H9 (cell line): ENCODE measurements at regions not wholly inside any gene's neighbourhood (a gene's known extent, or its start where the extent isn't known, plus 50 kb on each side); places are given as distances from the start of the nearest gene placed in this dataset.

Source experiments
- DNase-seq: peaks from one replicate; pipeline ENCODE4 v3.0.0-alpha.2; 2017
- H2AFZ ChIP-seq: one replicate; pipeline ENCODE4 v1.6.1; 2013; ENCODE audit warnings: mild to moderate bottlenecking, low read length, control low read depth, moderate library complexity
- H2AK5ac ChIP-seq: 2 replicates; pipeline ENCODE4 v1.6.1; 2013; ENCODE audit warnings: low read length, control low read depth, mixed read lengths; ENCODE audit not compliant: insufficient read length
- H2BK120ac ChIP-seq: one replicate; pipeline ENCODE4 v1.6.1; 2013; ENCODE audit warnings: low read depth, mild to moderate bottlenecking, low read length, control low read depth, inconsistent platforms; ENCODE audit not compliant: poor library complexity, severe bottlenecking
- H2BK12ac ChIP-seq: 2 replicates; pipeline ENCODE4 v1.6.1; 2013; ENCODE audit warnings: low read length, control low read depth, mixed read lengths, low read depth; ENCODE audit not compliant: insufficient read length
- H2BK15ac ChIP-seq: 2 replicates; pipeline ENCODE4 v1.6.1; 2013; ENCODE audit warnings: low read depth, low read length, control low read depth
- H2BK20ac ChIP-seq: one replicate; pipeline ENCODE4 v1.6.1; 2013; ENCODE audit warnings: low read depth, mild to moderate bottlenecking, low read length, control low read depth, inconsistent platforms; ENCODE audit not compliant: poor library complexity, severe bottlenecking
- H2BK5ac ChIP-seq: 2 replicates; pipeline ENCODE4 v1.6.1; 2013; ENCODE audit warnings: low read length, control low read depth, mixed read lengths; ENCODE audit not compliant: insufficient read length
- H3K14ac ChIP-seq: 2 replicates; pipeline ENCODE4 v1.6.1; 2013; ENCODE audit warnings: low read length, control low read depth; ENCODE audit not compliant: insufficient read depth
- H3K18ac ChIP-seq: 2 replicates; pipeline ENCODE4 v1.6.1; 2013; ENCODE audit warnings: low read depth, mild to moderate bottlenecking, mixed read lengths, low read length, control low read depth; ENCODE audit not compliant: insufficient read length
- H3K23ac ChIP-seq: 2 replicates; pipeline ENCODE4 v1.6.1; 2013; ENCODE audit warnings: low read length, control low read depth, mixed read lengths, low read depth; ENCODE audit not compliant: insufficient read length
- H3K23me2 ChIP-seq: 2 replicates; pipeline ENCODE4 v1.6.1; 2013; ENCODE audit warnings: low read depth, mild to moderate bottlenecking, mixed read lengths, low read length, control low read depth; ENCODE audit not compliant: insufficient read length, poor library complexity, severe bottlenecking
- H3K27ac ChIP-seq: 2 replicates; pipeline ENCODE4 v1.5.1; 2013; ENCODE audit warnings: low read length, control low read depth, mixed read lengths, low read depth; ENCODE audit not compliant: insufficient read length
- H3K27me3 ChIP-seq: 2 replicates; pipeline ENCODE4 v1.6.1; 2013; ENCODE audit warnings: low read length, control low read depth, inconsistent platforms; ENCODE audit not compliant: insufficient read depth
- H3K4ac ChIP-seq: 2 replicates; pipeline ENCODE4 v1.6.1; 2013; ENCODE audit warnings: low read depth, mild to moderate bottlenecking, control low read depth, inconsistent platforms, low read length, moderate library complexity
- H3K4me1 ChIP-seq: 2 replicates; pipeline ENCODE4 v1.6.1; 2013; ENCODE audit warnings: low read length, control low read depth, inconsistent platforms; ENCODE audit not compliant: insufficient read depth
- H3K4me2 ChIP-seq: 2 replicates; pipeline ENCODE4 v1.6.1; 2013; ENCODE audit warnings: low read length, control low read depth, mixed read lengths; ENCODE audit not compliant: insufficient read length, insufficient read depth
- H3K56ac ChIP-seq: 2 replicates; pipeline ENCODE4 v1.6.1; 2013; ENCODE audit warnings: low read depth, mild to moderate bottlenecking, mixed read lengths, low read length, control low read depth; ENCODE audit not compliant: insufficient read length
- H3K79me1 ChIP-seq: 2 replicates; pipeline ENCODE4 v1.6.1; 2013; ENCODE audit warnings: low read depth, mild to moderate bottlenecking, moderate library complexity, low read length, control low read depth, inconsistent platforms; ENCODE audit not compliant: insufficient read depth, poor library complexity, severe bottlenecking
- H3K79me2 ChIP-seq: 2 replicates; pipeline ENCODE4 v1.6.1; 2013; ENCODE audit warnings: low read length, control low read depth, inconsistent platforms; ENCODE audit not compliant: insufficient read depth
- H3K9ac ChIP-seq: 2 replicates; pipeline ENCODE4 v1.6.1; 2013; ENCODE audit warnings: low read length, control low read depth, mixed read lengths; ENCODE audit not compliant: insufficient read length; ENCODE audit errors: extremely low read depth
- H3K9me3 ChIP-seq: one replicate; pipeline ENCODE4 v1.6.1; 2013; ENCODE audit warnings: low read depth, low read length, inconsistent platforms; ENCODE audit not compliant: control insufficient read depth
- H3T11ph ChIP-seq: one replicate; pipeline ENCODE4 v1.6.1; 2013; ENCODE audit warnings: mild to moderate bottlenecking, low read length, control low read depth, inconsistent platforms
- H4K20me1 ChIP-seq: one replicate; pipeline ENCODE4 v1.6.1; 2013; ENCODE audit not compliant: control insufficient read depth, insufficient read length, insufficient read depth
- H4K5ac ChIP-seq: 2 replicates; pipeline ENCODE4 v1.6.1; 2013; ENCODE audit warnings: low read depth, mild to moderate bottlenecking, mixed read lengths, low read length, control low read depth; ENCODE audit not compliant: insufficient read length
- H4K8ac ChIP-seq: replicated peaks from 2 replicates; pipeline ENCODE4 v1.6.1; 2013; ENCODE audit warnings: low read length, control low read depth, mixed read lengths, low read depth; ENCODE audit not compliant: insufficient read length
- H4K91ac ChIP-seq: 2 replicates; pipeline ENCODE4 v1.6.1; 2013; ENCODE audit warnings: low read depth, mild to moderate bottlenecking, moderate library complexity, mixed read lengths, low read length, control low read depth; ENCODE audit not compliant: insufficient read length
- H3K27ac Mint-ChIP-seq, 3 experiments: 2 replicates in 2 of 3; 3 replicates in 1 of 3; pipeline ENCODE4 v1.8.0; 2020 to 2021; ENCODE audit warnings: mixed read lengths in 3 of 3, mild to moderate bottlenecking in 1 of 3, moderate library complexity in 1 of 3
- H3K27me3 Mint-ChIP-seq: 2 replicates; pipeline ENCODE4 v1.8.0; 2021; ENCODE audit warnings: low read depth, mild to moderate bottlenecking, moderate library complexity, mixed read lengths
- H3K36me3 Mint-ChIP-seq, 3 experiments: 2 replicates in 2 of 3; 3 replicates in 1 of 3; pipeline ENCODE4 v1.8.0; 2020 to 2021; ENCODE audit warnings: low read depth in 3 of 3, mixed read lengths in 3 of 3; ENCODE audit not compliant: insufficient read depth in 1 of 3
- H3K4me1 Mint-ChIP-seq, 2 experiments: 2 replicates each; pipeline ENCODE4 v1.8.0; 2020; ENCODE audit warnings: mixed read lengths in 2 of 2
- H3K4me3 Mint-ChIP-seq, 2 experiments: 2 replicates in 1 of 2; 3 replicates in 1 of 2; pipeline ENCODE4 v1.8.0; 2020 to 2021; ENCODE audit warnings: mild to moderate bottlenecking in 2 of 2, mixed read lengths in 2 of 2, moderate library complexity in 1 of 2
- H3K9me3 Mint-ChIP-seq, 2 experiments: 2 replicates in 1 of 2; 3 replicates in 1 of 2; pipeline ENCODE4 v1.8.0; 2020; ENCODE audit warnings: mild to moderate bottlenecking in 2 of 2, mixed read lengths in 2 of 2, moderate library complexity in 1 of 2
- CTCF ChIP-seq: fragments of 200-600 bp; sonication (generic); conservative IDR thresholded peaks from 3 replicates; pipeline ENCODE4 v1.8.0; 2021; ENCODE audit warnings: antibody characterized with exemption, mild to moderate bottlenecking
- WGBS: extraction: QIAGEN DNeasy Blood & Tissue Kit; methylation state at CpG from one replicate; pipeline ENCODE4 v1.1.7; 2013; ENCODE audit warnings: missing lambda C conversion rate, low lambda C conversion rate, mixed read lengths; ENCODE audit not compliant: insufficient read length; ENCODE audit errors: extremely low coverage; 5-methylcytosine and 5-hydroxymethylcytosine counted together

GRCh38 chr11:122375687-122376399 is 259.8 kb upstream of the BLID start:
- no peak overlapping the region for H2BK5ac ChIP-seq
- H3K56ac ChIP-seq = no peak overlapping the region
- no peaks in the 10 kb centered on the region for H3K23me2 ChIP-seq
- no peak overlapping the region for H2AK5ac ChIP-seq
- H3T11ph ChIP-seq = no peak overlapping the region
- H2AFZ ChIP-seq = no peak overlapping the region
- no peaks in the 10 kb centered on the region for H3K79me2 ChIP-seq
- no peak overlapping the region for H3K4me3 Mint-ChIP-seq
- H3K23ac ChIP-seq = no peak overlapping the region
- H3K4me2 ChIP-seq = no peak overlapping the region
- TF ChIP-seq CTCF = no peak
- no peaks in the 10 kb centered on the region; the same call in 1 of the 2 replicates for H3K27me3 Mint-ChIP-seq
- peaks cover 5 to 10% of the 10 kb centered on the region in 2 experiments; a peak in 3 of 4 replicates for H3K4me1 Mint-ChIP-seq
- no peak overlapping the region for H3K14ac ChIP-seq
- H3K4me1 ChIP-seq = peaks cover 3% of the 10 kb centered on the region; the same call in 1 of the 2 replicates
- peak overlapping the region in 1 of 3 experiments; percentile 40; a peak in 2 of 7 replicates for H3K27ac Mint-ChIP-seq
- H2BK20ac ChIP-seq = no peak overlapping the region
- H2BK120ac ChIP-seq = no peak overlapping the region
- H3K18ac ChIP-seq = no peak overlapping the region
- H2BK12ac ChIP-seq = no peak overlapping the region
- H3K9me3 Mint-ChIP-seq = peaks cover 8 to 13% of the 10 kb centered on the region in 2 experiments; a peak in 4 of 5 replicates
- no peaks in the 10 kb centered on the region for H4K20me1 ChIP-seq
- no peak overlapping the region for H3K4ac ChIP-seq
- no peak overlapping the region for H3K9ac ChIP-seq
- no peak overlapping the region for H4K8ac ChIP-seq
- H3K9me3 ChIP-seq = no peaks in the 10 kb centered on the region
- H3K36me3 Mint-ChIP-seq = peaks cover 0 to 9% (median 0%) of the 10 kb centered on the region in 3 experiments; a peak in 3 of 7 replicates
- H3K27ac ChIP-seq = no peak overlapping the region
- no peaks in the 10 kb centered on the region for H3K79me1 ChIP-seq
- DNase-seq = no peak
- no peak overlapping the region for H2BK15ac ChIP-seq
- H4K91ac ChIP-seq = no peak overlapping the region
- no peaks in the 10 kb centered on the region for H3K27me3 ChIP-seq
- no peak overlapping the region for H4K5ac ChIP-seq
- WGBS = no CpG with 5 or more reads among the region's 4 CpGs
